HG03469 (cell line): ENCODE measurements at regions not wholly inside any gene's neighbourhood (a gene's known extent, or its start where the extent isn't known, plus 50 kb on each side); places are given as distances from the start of the nearest gene placed in this dataset.
"Not testable (repeated sequence)": the region's sequence is repeated elsewhere in the genome, so short reads cannot be mapped to it uniquely, and the experiment has no call there.

Source experiments
- ATAC-seq: cut with Tn5 transposase; IDR thresholded peaks from one replicate; pipeline ENCODE4 v1.9.1; 2021; ENCODE audit warnings: mild to moderate bottlenecking, moderate library complexity, moderate number of reproducible peaks; ENCODE audit not compliant: unreplicated experiment

GRCh38 chr5:8525819-8526218, 656.9 kb downstream of the MTRR start:
- no peak for ATAC-seq

GRCh38 chr5:8528106-8528505, 659.2 kb downstream of the MTRR start:
- no peak for ATAC-seq

DNA sequence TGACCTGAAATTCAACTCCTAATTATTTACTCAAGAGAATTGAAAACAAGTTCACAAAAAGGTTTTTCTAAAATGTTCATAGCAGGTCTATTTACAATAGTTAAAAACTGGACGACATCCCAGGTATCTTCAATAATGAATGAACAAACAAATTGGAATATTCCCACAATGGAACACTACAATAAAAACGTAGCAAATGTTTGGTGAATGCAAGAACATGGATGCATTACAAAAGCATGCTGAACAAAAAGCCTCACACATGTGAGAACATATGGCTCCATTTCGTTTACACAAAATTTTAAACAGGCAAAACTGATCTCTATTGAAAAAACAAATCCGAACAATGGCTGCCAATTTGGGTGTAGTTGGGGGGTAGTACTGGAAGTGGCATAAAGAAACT, 669.9 kb downstream of the MTRR start:
- ATAC-seq, result no peak

DNA sequence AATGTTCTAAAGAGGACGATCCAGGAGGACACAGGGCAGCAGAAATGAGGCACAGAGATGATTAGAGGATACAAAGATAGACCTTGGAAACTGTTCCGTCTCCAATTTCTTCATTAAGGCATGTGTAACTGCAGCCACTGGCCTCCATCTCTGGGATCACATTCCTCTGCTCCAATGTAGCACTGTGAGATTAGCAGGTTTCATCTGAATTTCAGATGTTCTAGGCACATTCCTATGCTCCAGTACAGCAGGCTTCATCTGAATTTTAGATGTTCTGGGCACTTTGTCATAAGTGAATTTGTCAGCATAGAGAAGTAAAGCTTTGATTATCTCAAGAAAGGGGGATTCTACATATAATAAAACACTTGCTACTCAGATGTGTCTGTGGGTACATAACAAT, 671.4 kb downstream of the MTRR start:
- ATAC-seq, result no peak

GRCh38 chr5:8550921-8551320, 682.0 kb downstream of the MTRR start:
- no peak for ATAC-seq

DNA sequence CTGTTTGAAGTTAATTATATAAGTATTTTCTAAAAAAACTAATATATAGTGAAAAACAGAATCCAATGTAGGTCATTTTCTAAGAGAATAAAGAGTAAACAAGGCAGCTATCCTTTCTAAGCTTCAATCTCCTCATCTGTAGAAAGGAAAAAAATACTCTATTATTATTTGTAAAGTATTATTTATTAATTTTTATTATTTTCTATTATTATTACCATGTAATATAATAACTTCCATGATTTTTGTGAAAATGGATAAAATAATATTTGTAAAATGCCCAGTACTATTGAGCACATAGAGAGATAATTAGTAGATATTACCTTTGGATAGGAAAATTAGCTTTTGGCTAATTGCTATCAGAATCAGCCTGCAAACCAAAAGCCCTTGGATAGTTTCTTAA, 684.4 kb downstream of the MTRR start:
- no peak for ATAC-seq

GRCh38 chr5:8557728-8558127, 688.8 kb downstream of the MTRR start:
- no peak for ATAC-seq

- no peak for ATAC-seq
These were observed 691.8 kb downstream of the MTRR start for GRCh38 chr5:8560776-8561175.

DNA sequence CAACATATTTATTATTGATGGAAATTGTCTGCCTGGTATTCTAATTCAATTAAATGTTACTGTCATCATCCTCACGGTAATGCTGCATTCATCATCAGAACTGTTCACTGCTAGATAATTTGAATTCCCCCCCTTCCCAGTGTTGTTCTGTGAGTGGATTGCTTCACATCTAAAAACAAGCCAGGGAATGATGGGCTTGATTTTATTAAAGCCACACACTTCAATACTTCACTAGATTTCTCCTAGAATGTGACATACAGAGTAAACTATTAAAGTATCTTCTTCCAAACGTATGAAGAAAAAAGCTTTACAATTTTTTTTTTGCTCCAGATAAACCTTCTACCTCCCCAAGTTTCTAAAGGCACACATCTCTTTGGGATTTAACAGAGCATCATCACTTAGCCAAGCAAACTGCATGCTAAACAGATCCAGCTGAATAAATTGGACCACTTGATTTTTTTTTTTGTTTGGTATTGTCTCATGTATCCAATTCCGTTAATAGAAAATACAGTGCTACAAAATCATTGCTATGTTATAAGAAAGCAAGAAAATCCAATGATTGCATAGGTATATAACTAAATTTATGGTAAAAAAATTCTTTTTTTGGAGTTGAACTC, 692.4 kb downstream of the MTRR start:
- no peak for ATAC-seq

DNA sequence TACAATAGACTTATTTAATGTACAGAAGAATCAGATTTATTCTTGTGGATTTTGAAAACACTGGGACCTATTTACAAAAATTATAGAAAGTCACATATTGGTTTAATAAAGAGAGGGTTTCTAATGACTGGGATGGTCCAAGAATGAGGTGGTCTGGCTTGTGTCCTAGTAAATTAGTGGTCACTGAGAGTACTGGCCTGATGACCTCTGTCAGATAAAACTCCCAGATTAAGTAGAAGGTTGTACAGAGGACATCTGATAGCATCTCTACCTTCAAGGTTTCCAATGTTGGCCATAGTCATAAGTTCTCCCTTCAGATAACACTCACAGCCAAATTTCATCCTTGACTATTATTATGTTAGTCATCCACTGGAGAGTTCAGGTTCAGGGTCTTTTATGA, 692.9 kb downstream of the MTRR start:
- no peak for ATAC-seq

DNA sequence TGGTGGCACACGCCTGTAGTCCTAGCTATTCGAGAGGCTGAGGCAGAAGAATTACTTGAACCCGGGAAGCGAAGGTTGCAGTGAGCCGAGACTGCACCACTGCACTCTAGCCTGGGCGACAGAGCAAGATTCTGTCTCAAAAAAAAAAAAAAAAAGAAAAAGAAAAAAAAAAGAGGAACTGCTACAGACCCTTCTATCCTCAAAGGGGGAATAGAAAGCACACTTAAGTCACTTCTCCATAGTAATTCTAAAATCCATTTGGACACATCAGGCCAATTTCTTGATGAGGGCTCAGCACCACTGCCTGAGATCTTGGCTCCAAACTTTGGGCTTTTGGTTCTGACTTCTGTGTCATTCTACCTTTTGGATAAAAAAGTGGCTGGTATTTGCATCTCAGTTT, 694.6 kb downstream of the MTRR start:
- ATAC-seq, result not testable (repeated sequence)

GRCh38 chr5:8568858-8569257, 699.9 kb downstream of the MTRR start:
- no peak for ATAC-seq

DNA sequence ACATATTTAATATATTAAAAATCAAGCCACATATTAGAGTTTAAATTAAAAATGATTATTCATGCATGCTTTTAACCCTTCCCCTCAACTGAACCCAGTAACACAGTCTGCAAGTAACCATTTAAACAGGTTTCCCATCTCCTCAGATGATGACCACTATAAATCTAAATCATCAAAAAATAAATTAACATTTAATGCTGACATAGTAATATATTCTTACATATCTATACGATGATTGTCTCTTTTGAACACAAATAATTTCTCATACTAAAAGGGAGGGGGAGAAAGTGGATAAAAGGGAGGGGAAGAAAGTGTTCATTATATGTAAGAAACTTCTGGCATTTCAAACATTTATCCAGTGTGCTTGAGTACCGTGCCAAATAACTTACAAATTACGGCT, 701.6 kb downstream of the MTRR start:
- no peak for ATAC-seq

GRCh38 chr5:8576178-8576577, 707.2 kb downstream of the MTRR start:
- no peak for ATAC-seq

GRCh38 chr5:8577792-8578191, 708.8 kb downstream of the MTRR start:
- peak; percentile 56 for ATAC-seq

- no peak for ATAC-seq
These were observed 711.4 kb downstream of the MTRR start for GRCh38 chr5:8580298-8580697.

DNA sequence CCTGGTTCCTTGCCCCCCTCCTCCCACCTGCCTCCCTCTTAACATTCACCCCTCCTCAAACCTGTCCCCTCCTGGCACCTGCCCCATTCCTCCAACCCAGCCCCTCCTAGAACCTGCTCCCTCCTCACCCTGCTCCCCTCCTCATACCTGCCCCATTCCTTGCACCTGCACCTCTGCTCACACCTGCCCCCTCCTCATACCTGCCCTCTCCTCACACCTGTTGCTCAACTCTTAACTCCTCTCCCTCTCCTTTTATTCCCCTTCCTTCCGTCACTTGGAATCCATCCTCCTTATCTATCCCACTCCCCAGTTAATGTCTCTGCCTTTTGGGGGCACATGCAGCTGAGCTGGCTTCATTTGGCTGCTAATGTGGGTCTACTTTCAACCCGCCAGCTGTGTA, 712.1 kb downstream of the MTRR start:
- no peak for ATAC-seq

- no peak for ATAC-seq
These were observed 716.5 kb downstream of the MTRR start for GRCh38 chr5:8585230-8586018.

DNA sequence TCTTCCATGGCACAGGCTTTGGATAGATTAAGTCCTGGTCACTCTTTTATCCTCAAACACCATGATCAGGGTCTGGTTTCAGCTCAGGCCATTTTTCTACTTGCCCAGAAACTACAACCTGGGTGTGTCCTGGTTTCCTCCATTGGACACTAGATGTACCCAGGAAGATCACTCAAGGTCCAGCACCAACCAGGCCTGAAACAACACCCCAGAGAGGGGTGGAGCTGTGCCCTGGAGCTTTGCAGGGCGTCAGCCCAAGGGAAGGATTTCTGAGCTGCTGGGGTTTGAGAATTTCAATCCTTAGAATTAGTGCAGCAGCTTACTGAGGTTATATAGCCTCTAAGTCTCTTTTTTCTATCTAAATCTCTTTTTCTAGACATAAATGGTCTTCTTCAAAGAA, 722.0 kb downstream of the MTRR start:
- no peak for ATAC-seq

DNA sequence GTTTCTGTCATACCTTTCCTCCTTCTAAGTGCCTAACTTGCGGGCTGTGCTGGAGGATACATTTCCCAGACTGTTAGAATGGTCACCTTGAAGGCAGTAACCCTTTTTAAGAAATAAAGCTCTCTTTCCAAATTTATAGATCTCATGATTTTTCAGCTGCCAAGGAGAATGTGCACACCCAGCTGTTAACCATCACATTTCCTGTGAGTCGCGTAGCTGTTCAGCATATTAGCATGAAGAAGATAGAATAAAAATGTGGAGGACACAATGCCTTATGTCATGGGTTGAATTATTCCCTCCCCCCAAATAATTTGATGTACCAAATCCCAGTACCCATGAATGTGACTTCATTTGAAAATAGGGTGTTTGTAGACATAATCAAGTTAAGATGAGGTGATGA, 729.4 kb downstream of the MTRR start:
- ATAC-seq, result no peak

- no peak for ATAC-seq
These were observed 730.0 kb downstream of the MTRR start for GRCh38 chr5:8598996-8599395.

DNA sequence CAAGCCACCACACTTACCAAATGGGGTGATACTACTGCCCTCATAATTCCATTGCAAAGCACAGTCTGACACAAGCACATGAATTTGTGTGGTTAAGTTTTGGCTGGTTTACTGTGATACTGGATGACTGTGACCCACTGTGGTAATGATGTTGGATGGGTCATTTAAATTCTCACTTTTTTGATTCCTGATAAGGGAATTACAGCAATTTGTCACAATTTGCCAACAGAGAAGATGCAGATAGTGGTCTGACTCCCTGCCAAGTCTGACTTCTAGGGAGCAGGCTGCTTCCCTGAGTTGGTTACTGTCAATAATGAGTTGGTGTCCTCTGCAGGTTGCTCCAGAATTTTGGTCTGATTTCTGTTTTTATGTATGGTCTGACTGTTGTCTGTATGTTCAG, 731.9 kb downstream of the MTRR start:
- ATAC-seq, result no peak
